Nephron progenitor cell (in vitro differentiated cells): ENCODE measurements at regions not wholly inside any gene's neighbourhood (a gene's known extent, or its start where the extent isn't known, plus 50 kb on each side); places are given as distances from the start of the nearest gene placed in this dataset.

Experiments
- DNase-seq: peaks from one replicate; pipeline ENCODE4 v3.0.0; 2021
- H3K27ac Mint-ChIP-seq: 2 replicates; pipeline ENCODE4 v1.8.0; 2021; ENCODE audit warnings: mild to moderate bottlenecking, moderate library complexity, mixed read lengths
- H3K27me3 Mint-ChIP-seq: 2 replicates; pipeline ENCODE4 v1.8.0; 2021; ENCODE audit warnings: mild to moderate bottlenecking, low read depth, mixed read lengths; ENCODE audit not compliant: poor library complexity
- H3K36me3 Mint-ChIP-seq: 2 replicates; pipeline ENCODE4 v1.8.0; 2021; ENCODE audit warnings: low read depth, mixed read lengths
- H3K4me1 Mint-ChIP-seq: 2 replicates; pipeline ENCODE4 v1.8.0; 2021; ENCODE audit warnings: mixed read lengths
- H3K4me3 Mint-ChIP-seq: 2 replicates; pipeline ENCODE4 v1.8.0; 2021; ENCODE audit warnings: mild to moderate bottlenecking, moderate library complexity, mixed read lengths
- H3K9me3 Mint-ChIP-seq: 2 replicates; pipeline ENCODE4 v1.8.0; 2021; ENCODE audit warnings: mild to moderate bottlenecking, moderate library complexity, mixed read lengths
- CTCF ChIP-seq: fragments of 200-600 bp; sonication (generic); IDR thresholded peaks from 2 replicates; pipeline ENCODE4 v1.5.0; 2021; ENCODE audit warnings: antibody characterized with exemption

DNA sequence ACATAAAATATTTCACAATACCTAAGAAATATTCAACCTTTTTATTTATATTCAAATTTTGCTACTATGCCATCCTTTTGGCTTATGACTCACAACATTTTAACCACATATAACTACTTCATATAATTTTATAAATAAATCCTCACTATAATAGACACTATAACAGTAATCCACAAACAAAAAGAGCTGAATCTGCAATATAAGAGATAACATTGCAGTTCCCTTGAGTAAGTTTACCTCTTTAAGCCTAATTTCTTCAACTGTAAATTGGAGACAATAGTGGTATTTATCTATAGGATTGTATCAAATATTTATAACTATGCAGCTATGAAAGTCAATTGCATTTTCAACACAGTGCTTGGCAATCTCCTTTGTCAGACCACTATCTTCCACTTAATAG is 1084.5 kb downstream of the NR2F1-AS1 start:
- Mint-ChIP-seq H3K27me3 (peaks cover 4% of the 10 kb centered on the region), H3K9me3 (no peaks in the 10 kb centered on the region), H3K36me3 (no peaks in the 10 kb centered on the region), H3K4me3 (no peak overlapping the region), H3K4me1 (no peaks in the 10 kb centered on the region), H3K27ac (no peak overlapping the region)
- DNase-seq = no peak
- no peak for TF ChIP-seq CTCF

GRCh38 chr5:92494508-92494907 is 1086.5 kb downstream of the NR2F1-AS1 start:
- Mint-ChIP-seq H3K4me1 (no peaks in the 10 kb centered on the region), H3K36me3 (no peaks in the 10 kb centered on the region), H3K27ac (no peak overlapping the region), H3K4me3 (no peak overlapping the region), H3K27me3 (peaks cover 6% of the 10 kb centered on the region), H3K9me3 (no peaks in the 10 kb centered on the region)
- DNase-seq = no peak
- no peak for TF ChIP-seq CTCF

DNA sequence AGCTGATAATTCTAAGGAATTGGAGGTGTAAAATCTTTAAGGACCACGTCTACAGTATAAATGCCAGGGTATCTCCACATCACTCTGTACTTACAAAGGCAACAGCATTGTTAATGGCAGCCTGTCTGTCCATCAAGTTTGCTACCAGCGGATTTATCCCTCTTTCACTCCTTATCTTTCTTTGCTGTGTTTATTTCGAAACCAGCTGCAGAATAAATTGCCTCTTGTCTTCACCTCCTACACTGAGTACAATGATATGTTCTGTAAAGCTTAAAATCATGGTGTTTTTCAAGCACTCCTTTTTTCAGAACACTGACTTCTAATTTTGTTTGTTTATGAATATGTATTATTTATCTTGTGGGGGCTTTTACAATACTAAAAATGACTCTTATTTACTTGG is 1088.1 kb downstream of the NR2F1-AS1 start:
- no peaks in the 10 kb centered on the region for H3K4me1 Mint-ChIP-seq
- H3K4me3 Mint-ChIP-seq = no peak overlapping the region
- TF ChIP-seq CTCF = no peak
- H3K9me3 Mint-ChIP-seq = no peaks in the 10 kb centered on the region
- no peak overlapping the region for H3K27ac Mint-ChIP-seq
- DNase-seq = no peak
- peaks cover 7% of the 10 kb centered on the region for H3K27me3 Mint-ChIP-seq
- no peaks in the 10 kb centered on the region for H3K36me3 Mint-ChIP-seq

DNA sequence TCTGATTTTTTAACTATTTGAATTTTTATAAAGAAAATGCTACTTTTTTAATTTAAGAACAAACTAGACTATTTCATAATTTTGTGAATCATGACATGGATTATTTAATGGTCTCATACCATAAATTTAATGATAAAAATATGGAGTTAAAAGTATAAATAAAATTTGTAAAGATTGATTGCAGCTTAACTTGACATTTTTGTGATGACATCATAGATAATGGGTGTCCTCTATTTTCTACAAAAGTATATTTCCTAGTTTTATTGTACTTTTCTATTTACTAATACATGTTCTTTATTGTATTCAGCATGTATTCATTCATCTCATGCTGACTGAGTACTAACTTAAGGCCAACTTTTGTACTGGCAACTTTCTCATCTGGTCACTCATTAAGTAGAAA is 1096.5 kb downstream of the NR2F1-AS1 start:
- Mint-ChIP-seq H3K36me3 (no peaks in the 10 kb centered on the region), H3K4me3 (no peak overlapping the region), H3K4me1 (no peaks in the 10 kb centered on the region), H3K27me3 (peaks cover 3% of the 10 kb centered on the region), H3K27ac (no peak overlapping the region), H3K9me3 (no peaks in the 10 kb centered on the region)
- no peak for TF ChIP-seq CTCF
- no peak for DNase-seq

GRCh38 chr5:92472981-92473566 is 1090.0 kb upstream of the ARRDC3 start:
- no peak overlapping the region for H3K27ac Mint-ChIP-seq
- H3K9me3 Mint-ChIP-seq = peaks cover 5% of the 10 kb centered on the region
- H3K4me3 Mint-ChIP-seq = no peak overlapping the region
- no peaks in the 10 kb centered on the region for H3K36me3 Mint-ChIP-seq
- no peaks in the 10 kb centered on the region for H3K4me1 Mint-ChIP-seq
- peaks cover 2% of the 10 kb centered on the region for H3K27me3 Mint-ChIP-seq
- no peak for DNase-seq
- no peak for TF ChIP-seq CTCF

DNA sequence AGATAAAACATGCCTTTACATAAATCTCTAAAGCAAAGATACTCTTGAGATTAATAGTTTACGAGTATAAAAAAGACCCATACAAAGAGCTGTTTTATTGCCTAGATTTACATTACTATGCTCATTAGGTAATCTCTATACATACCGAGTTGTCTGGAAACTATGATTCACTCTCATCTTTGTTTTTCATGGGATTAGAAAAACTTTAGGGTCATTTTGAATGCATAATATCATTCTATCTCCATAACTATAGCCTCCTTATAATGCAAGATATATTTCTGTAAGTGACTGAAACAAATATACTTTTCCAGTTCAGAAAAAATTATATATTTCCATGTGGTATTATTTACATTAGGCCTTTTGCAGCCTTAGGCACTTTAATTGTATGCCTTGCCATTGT is 1088.7 kb upstream of the ARRDC3 start:
- Mint-ChIP-seq H3K9me3 (peaks cover 5% of the 10 kb centered on the region), H3K36me3 (no peaks in the 10 kb centered on the region), H3K4me3 (no peak overlapping the region), H3K4me1 (no peaks in the 10 kb centered on the region), H3K27ac (no peak overlapping the region), H3K27me3 (peaks cover 2% of the 10 kb centered on the region)
- no peak for TF ChIP-seq CTCF
- no peak for DNase-seq
